ENCODE measurements at regions not wholly inside any gene's neighbourhood (a gene's known extent, or its start where the extent isn't known, plus 50 kb on each side); places are given as distances from the start of the nearest gene placed in this dataset.

DNA sequence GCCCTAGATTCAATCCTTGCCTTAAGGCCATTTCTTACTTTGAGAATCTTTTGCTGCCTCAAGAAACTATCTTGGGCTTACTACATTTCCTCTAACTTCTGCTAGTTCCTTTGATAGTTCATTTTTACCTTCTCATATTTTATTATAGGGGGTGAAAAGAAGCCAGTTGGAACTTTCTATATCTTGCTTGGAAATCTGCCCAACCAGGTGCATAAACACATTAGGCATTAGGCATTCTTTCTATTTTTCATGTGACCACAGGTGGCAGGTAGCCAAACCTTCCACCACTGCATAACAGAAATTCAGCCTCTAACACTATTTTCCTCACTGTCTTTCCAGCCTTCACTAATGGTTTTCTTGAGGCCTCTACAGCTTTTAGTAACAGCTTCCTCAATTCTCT, 300.0 kb upstream of the SP8 start:
- TF ChIP-seq EP300 (IDR thresholded peaks at IDR 0.05; ENCODE audit: borderline replicate concordance): peak; percentile 96
- TF ChIP-seq, protein P1, sequence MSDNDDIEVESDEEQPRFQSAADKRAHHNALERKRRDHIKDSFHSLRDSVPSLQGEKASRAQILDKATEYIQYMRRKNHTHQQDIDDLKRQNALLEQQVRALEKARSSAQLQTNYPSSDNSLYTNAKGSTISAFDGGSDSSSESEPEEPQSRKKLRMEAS (IDR thresholded peaks at IDR 0.05): peak; percentile 59; the same call in 1 of the 2 replicates
- TF ChIP-seq, protein P2, sequence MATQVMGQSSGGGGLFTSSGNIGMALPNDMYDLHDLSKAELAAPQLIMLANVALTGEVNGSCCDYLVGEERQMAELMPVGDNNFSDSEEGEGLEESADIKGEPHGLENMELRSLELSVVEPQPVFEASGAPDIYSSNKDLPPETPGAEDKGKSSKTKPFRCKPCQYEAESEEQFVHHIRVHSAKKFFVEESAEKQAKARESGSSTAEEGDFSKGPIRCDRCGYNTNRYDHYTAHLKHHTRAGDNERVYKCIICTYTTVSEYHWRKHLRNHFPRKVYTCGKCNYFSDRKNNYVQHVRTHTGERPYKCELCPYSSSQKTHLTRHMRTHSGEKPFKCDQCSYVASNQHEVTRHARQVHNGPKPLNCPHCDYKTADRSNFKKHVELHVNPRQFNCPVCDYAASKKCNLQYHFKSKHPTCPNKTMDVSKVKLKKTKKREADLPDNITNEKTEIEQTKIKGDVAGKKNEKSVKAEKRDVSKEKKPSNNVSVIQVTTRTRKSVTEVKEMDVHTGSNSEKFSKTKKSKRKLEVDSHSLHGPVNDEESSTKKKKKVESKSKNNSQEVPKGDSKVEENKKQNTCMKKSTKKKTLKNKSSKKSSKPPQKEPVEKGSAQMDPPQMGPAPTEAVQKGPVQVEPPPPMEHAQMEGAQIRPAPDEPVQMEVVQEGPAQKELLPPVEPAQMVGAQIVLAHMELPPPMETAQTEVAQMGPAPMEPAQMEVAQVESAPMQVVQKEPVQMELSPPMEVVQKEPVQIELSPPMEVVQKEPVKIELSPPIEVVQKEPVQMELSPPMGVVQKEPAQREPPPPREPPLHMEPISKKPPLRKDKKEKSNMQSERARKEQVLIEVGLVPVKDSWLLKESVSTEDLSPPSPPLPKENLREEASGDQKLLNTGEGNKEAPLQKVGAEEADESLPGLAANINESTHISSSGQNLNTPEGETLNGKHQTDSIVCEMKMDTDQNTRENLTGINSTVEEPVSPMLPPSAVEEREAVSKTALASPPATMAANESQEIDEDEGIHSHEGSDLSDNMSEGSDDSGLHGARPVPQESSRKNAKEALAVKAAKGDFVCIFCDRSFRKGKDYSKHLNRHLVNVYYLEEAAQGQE (IDR thresholded peaks at IDR 0.05; ENCODE audit: low read depth): no peak
- TF ChIP-seq TEAD4 (IDR thresholded peaks at IDR 0.05): peak; percentile 96
